CD4-positive, alpha-beta T cell treated with Interleukin-4 for 1 hour (primary cell): ENCODE measurements at regions not wholly inside any gene's neighbourhood (a gene's known extent, or its start where the extent isn't known, plus 50 kb on each side); places are given as distances from the start of the nearest gene placed in this dataset.

ENCODE experiments used
- DNase-seq, 2 donors: peaks; one replicate each; pipeline ENCODE4 v3.0.0-alpha.2; 2020 to 2022

DNA sequence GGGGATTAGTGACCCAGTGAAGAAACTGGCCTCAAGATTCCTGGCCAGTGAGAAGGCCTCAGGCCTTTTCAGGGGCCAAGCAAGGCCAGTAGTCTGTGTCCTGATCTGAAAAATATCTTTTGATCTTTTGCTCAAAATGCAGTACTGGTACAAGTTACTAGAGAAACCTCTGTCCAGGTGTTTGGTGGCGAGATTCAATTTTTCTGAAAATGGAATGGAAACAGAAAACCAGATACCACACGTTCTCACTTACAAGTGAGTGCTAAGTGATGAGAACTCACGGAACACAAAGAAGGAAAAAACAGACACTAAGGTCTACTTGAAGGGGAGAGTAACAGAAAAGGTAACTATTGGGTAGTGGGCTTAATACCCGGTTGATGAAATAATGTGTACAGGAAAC is 463.4 kb downstream of the ZIC1 start:
- no peak for DNase-seq

GRCh38 chr3:147875498-147875897 is 466.3 kb downstream of the ZIC1 start:
- DNase-seq: no peak

- DNase-seq: no peak
These were observed 472.8 kb downstream of the ZIC1 start for GRCh38 chr3:147881933-147882332.

DNA sequence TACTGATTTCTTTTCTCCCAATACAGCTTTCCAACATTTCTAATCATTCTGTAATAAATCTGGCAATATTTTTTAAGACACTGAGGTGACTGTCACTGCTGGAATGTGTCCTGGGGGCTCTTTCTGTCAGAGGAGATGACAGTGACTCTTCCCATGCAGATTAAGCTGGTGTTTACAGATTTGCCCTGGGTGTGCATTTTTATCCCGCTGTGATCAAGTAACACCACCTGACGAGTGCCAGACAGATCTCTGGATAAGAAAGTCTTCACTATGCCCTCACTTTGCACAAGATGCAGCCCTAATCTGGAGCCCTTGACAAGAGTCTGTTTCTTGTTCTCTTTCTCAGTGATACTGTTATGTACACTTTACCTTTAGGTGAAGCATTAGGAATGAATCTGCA is 477.7 kb downstream of the ZIC1 start:
- no peak for DNase-seq

DNA sequence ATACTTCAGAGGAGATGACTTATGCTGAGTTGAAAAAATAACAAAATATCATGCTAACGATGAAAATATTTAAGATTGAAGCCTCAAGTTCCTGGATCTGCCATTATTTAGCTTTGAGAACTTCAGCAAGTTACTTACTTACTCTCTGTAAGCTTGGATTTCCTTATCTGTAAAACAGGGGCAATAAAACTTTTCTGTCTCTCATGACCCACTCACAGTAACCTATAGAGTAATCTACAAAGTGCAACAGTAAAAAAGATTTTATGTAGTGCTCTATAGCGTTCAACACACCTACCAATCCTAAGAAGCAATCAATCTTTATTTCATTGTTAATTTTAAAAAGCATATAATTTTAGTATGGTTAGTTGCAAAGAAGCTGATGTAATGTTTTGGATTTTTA is 478.6 kb downstream of the ZIC1 start:
- no peak for DNase-seq

DNA sequence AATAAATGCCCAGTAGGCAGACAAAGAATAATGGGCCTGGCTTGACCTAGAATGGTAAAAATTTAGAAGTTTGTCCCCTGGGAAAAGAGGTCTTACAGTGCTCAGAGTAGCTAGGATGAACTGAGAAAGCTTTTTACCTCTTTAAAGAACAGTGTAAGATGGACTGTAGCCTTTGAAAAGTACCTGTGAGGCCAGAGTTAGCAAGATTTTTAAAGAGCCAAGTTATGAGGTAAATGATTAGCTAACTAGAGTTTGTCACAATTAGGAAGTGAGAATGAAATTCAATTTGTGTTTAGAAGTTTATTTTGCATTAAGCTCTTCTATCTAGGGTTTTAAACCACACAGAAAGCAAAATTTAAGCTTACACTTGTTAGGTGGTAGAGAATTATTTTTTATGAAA is 480.9 kb downstream of the ZIC1 start:
- no peak for DNase-seq

DNA sequence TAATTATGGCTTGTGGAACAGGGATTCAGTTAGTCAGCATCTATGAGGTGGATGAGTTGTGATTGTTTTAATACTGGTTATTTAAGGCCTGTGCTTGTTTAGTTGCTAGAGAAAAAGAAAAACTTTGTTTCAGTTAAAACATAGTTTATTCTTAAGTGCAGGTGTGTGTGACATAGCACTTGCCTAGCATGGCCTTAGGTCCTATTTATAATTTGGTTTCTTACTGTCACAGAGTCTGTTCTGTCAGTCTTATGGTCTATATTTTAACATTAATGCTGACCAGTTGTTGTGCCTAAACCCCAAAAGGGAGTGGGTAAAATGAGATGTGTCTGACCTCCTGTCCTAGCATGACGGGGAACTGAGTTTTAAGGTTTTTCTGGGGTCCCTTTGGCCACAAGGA is 486.3 kb downstream of the ZIC1 start:
- DNase-seq: no peak

DNA sequence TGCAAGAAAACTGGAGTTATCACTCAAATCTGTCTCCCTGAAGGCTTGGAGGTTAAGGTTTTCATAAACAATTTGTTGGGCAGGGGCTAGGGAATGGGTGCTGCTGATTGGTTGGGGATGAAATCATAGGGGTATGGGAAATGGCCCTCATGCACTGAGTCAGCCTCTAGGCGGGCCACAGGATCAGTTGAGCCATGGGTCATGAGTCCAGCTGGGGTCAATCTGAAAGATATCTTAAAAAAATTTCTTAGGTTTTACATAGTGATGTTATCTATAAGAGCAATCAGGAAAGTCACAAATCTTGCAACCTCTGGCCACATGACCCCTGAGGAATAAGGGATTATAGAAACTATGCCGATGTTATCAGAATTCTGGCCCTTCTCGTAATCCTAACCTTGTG is 491.7 kb downstream of the ZIC1 start:
- no peak for DNase-seq

DNA sequence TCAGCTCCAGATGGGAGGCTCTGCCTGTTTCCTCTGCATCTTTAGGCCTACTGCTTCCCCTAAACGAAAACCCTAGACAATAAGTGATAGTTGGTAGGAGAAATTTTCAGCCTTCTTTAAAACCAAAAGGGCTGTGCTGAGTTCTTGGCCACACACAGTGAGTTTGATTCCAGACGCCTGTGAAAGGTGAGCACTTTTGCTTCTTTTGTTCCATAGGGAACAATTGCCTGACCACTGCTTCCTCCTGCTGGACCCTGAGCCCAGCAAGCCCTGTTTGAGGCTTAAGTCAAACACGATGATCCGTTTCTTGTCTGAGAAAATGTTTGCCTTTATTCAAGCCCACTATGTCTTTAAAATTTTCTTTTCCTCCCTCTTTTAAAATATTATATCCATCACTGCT is 493.9 kb downstream of the ZIC1 start:
- no peak for DNase-seq

- no peak for DNase-seq
These were observed 495.3 kb downstream of the ZIC1 start for GRCh38 chr3:147904421-147904820.

GRCh38 chr3:147906285-147906684 is 497.1 kb downstream of the ZIC1 start:
- DNase-seq: no peak

DNA sequence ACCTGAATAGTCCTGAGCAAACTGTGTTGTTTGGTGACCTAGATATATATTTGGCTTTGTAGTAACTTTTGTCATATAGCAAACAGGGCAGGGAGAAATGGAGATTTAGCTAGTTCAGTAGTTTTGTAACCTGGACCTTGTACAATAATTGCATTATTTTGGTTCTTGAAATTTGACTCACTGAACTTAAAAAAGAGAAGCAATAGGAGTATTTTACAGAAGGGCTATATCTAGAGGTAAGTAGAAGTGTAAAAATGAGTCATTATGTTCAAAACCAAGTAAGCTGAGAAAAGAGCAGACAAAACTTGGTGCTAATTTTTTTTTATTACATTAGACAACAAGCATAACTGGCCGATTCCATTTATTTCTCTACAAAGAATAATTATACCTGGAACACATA is 505.4 kb downstream of the ZIC1 start:
- DNase-seq: no peak

GRCh38 chr3:147915057-147915456 is 505.9 kb downstream of the ZIC1 start:
- no peak for DNase-seq

DNA sequence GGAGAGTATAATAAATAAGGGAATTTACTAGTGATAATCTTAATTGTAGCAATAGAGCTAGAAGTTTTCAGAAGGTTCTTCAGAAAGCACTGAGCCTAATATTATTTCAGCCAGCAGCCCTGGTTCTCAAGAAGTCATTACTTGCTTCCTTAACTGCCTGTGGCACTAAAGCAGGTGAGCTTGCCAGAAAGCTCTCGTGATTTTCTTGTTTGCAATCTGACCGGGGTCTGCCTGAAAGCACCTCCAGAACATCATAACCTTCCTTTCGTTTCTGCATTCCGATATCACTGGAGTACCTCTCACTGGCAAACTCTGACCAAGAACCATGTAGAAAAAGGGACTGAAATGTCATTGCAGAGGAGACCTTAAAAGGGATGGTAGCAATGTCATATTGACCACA is 510.3 kb downstream of the ZIC1 start:
- no peak for DNase-seq

- DNase-seq: no peak
These were observed 511.9 kb downstream of the ZIC1 start for GRCh38 chr3:147921051-147921450.

- no peak for DNase-seq
These were observed 515.6 kb downstream of the ZIC1 start for GRCh38 chr3:147924755-147925154.

GRCh38 chr3:147925272-147925671 is 516.1 kb downstream of the ZIC1 start:
- DNase-seq: no peak

GRCh38 chr3:147930232-147930807 is 521.2 kb downstream of the ZIC1 start:
- DNase-seq: no peak

DNA sequence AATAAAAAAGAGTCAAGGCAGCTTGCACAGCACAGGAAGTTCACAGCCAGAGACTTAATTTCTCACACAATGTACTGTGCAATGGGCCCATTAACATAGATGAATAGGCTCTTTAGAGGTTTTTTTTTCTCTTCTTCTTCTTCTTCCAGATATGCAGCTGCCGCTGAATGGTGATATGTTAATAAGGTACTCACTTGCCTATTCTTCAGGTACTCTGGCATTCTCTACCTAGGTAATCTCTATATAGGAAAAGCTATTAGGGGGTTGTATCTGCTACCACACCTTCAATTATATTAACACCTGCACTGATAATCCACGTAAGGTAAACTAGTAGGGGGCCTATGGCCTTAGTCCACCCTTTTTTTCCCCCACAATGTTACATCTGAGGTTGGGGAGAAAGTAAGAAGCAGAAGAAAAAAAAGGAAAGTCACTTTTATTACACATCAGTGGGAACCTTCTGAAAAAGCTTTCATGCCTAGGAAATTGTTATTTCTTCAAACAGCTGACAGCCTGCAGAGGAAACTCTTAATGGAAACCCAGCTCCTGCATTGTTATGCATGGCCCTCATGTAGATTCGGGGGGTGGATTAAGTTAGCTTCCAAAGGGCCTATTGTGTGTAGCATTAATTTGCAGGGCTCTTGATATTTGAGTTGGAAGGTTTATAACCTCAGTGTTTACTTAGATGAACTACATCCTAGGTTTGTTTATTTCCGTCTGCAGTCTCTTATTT is 525.5 kb downstream of the ZIC1 start:
- no peak for DNase-seq

DNA sequence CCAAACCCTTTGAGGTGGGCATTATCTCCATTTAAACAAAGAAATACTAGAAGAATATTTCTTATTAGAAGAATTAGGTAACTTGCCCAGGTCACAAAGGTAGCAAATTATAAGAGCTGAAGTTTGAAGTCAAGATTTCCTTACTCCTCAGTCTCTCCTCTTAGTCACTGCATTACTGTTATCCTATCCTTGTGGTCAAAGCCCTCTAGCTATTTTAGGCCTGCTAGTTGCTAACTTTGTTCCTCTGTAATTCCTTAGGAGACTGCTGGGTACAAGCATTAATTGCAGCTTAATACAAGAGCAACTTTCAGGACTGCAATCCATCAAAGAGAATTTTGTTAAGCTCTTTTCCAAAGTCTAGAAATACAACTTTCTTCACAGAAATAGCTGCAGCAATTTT is 528.2 kb downstream of the ZIC1 start:
- DNase-seq: no peak

DNA sequence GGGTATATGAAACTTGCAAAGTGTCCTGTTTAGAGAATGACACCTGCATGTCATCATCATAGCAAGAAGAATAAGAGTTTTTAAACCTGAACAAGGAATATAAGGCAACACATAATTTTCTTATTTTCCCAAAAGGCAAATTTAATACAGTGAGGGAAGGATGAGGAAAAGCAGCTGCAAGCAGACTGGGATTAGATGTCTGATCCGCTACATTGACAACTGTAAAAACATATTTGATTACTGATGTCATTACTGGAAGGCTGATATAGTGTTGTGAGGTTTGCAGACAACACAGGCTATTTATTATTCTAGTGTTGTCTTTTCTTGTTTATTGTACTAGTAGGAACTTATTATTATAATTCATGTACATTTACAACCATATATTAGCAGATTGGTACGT is 528.7 kb downstream of the ZIC1 start:
- no peak for DNase-seq

- DNase-seq: no peak
These were observed 530.3 kb downstream of the ZIC1 start for GRCh38 chr3:147939425-147939824.

GRCh38 chr3:147939839-147940238 is 530.7 kb downstream of the ZIC1 start:
- DNase-seq: no peak

- DNase-seq: no peak
These were observed 531.4 kb downstream of the ZIC1 start for GRCh38 chr3:147940405-147941193.
